T47D (cell line): ENCODE measurements at regions not wholly inside any gene's neighbourhood (a gene's known extent, or its start where the extent isn't known, plus 50 kb on each side); places are given as distances from the start of the nearest gene placed in this dataset.

Experiments
- DNase-seq, 2 experiments: peaks; one replicate each; pipeline versions ENCODE4 v3.0.0 to v3.0.0-alpha.2; 2011 to 2012; ENCODE audit warnings: low read depth in 1 of 2, low spot score in 1 of 2
- JUND ChIP-seq: IDR thresholded peaks from 2 replicates; pipeline ENCODE4 v1.6.1; 2012; ENCODE audit warnings: low read depth
- in situ Hi-C: cut with HindIII; loops from 2 replicates; pipeline ENCODE4 v1.10.0; 2016; ENCODE audit warnings: low sequenced_read_pairs, low pct_unique_long_range_greater_than_20kb

DNA sequence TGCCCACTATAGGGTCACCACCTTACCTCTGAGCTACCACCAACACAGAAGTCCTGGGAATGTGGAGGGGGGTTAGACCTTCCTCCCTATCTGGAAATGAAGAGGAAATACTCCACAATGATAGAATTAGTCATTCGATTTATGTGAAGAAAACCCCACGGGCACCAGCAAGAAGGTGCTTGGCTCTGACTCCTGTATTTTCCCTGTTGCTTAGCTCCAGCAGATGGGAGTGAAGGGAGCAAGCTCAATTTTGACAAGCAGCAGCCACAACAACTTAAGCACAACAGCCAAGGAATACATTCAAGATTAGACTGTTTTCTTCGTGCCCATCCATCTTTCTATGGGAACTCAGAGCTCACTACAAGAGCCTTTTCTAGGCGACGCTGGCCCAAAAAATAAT is 191.7 kb downstream of the SPTSSA start:
- in situ Hi-C loops, result no loop called here

DNA sequence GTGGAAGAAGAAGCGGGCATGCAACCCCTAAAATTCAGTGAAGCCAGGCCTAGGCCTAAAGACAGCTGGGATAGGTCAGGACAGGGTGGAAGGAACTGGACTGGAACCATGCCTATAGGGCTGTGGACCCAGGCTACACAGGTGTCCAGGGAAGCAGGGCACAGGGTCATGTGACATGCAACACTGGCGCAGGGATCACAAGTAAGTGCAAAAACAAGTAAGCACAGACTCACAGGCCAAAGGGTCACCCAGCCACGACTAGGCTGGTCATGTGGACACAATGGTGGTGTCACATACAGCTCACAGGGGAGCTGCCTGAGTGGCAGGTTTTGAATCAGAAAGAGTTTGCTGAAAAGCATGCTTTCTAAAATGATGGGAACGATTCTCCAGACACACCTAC is 195.7 kb downstream of the SPTSSA start:
- in situ Hi-C loops, result no loop called here
- no peak for DNase-seq
- TF ChIP-seq JUND, result no peak

More for the DNA sequence above, 191.7 kb downstream of the SPTSSA start:
- no peak for DNase-seq
- TF ChIP-seq JUND, result no peak

DNA sequence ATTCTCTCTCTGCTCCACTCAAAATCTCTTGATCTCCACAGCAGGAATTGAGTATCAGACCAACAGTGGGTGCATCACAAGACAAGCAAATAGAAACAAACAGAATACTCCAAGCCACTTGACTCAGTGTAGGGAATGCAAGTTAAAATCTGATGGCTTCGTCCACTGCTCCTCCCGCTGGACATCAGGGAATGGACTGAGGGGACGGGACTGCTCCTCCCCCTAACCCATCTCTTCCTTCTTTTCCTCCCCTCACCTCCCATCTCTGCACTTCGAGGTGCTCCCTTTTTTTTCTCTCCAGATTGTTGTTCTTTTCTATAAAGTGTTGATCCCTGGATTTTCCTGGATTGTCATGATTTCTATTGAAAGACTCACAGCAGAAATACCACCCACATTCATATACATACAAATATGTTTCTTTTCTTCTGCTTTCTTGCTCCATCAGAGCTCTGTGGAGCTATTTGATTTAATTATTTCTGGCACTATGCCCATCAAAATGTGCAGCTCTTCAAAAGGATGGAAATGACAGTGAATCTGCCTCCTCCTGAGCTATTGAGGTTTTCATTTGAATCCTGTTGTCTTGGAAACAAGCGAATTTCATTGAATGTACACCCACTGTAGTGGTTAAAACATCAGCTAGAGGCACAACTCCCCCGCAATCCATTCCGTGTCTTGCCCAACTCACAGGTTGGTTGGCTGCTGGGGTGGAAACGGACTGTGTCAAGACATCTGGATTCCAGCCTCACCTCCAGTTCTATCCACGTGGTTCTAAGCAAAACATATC is 199.7 kb downstream of the SPTSSA start:
- TF ChIP-seq JUND, result no peak
- in situ Hi-C loops, result no loop called here
- DNase-seq, result no peak

DNA sequence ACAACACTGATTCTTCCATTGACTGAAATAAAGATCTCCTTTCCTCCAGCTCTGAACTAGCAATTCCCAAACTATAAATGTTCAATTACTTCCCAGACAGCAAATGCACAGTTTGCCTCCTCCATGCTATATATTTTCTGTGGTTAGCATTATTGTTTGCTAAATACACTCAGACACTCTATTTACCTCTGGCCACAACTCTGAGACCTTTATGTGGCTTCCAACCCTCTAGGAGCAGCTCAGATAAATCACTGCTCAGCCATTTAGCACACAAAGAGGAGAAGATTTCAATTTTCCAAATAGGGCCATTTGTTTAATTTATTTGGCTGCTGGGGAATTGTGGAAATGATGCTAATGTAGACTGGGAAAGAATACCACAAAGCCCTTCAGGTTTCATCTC is 202.0 kb downstream of the SPTSSA start:
- in situ Hi-C loops, result no loop called here
- no peak for TF ChIP-seq JUND
- DNase-seq, result peak in 1 of 2 experiments; percentile 32

DNA sequence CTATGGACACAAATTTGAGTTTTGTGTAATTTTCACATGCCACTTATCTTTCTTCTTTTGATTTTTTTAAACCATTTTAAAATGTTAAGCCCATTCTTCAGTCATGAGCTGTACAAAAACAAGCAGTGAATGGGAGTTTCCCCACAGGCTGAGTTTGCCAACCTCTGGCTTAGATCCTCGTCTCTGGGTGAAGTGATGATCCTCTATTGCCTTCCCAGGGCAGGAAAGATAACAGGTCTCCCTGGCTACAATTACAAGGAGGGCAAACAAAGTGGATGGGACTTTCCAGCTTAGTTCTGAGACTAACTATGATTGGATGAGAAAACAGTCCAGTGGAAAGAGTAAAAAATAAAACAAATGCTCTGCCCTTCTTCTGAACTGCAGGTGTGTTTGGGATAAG is 203.7 kb downstream of the SPTSSA start:
- in situ Hi-C loops, result no loop called here
- no peak for DNase-seq
- no peak for TF ChIP-seq JUND

DNA sequence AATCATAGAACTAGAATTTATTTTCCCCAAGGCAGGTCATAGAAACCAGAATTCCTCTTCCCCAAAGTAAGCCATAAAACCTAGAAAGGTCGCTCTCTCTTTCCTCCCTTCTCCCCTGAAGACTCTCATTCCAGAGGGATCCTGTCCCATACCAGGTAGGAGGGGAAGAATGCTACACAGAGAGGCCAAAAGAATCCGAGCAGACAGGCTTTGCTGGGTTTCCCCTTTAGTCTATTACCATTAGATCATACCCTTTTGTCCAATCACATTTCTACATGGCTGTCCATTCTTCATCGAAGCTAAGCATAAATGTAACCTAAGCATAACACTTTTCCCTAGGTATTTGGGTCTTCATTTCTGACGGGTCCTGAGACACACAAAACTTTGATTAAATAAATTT is 204.5 kb downstream of the SPTSSA start:
- in situ Hi-C loops, result no loop called here
- no peak for TF ChIP-seq JUND
- DNase-seq, result peak in 1 of 2 experiments; percentile 71

DNA sequence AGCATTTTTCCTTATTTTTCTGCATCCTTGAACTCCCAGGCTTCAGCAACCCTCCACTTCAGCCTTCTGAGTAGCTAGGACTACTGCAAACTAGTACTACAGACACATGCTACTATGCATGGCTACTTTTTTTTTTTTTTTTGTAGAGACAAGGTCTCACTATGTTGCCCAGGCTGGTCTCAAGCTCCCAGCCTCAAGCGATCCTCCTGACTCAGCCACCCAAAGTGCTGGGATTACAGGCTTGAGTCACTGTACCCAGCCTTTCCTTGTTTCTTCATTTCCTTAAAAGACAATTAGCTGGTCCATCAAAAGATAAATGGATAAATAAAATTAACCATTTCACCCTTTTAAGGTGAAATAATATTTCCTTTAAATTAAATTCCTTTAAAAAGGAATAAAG is 205.8 kb downstream of the SPTSSA start:
- no peak for TF ChIP-seq JUND
- in situ Hi-C loops, result no loop called here
- no peak for DNase-seq

DNA sequence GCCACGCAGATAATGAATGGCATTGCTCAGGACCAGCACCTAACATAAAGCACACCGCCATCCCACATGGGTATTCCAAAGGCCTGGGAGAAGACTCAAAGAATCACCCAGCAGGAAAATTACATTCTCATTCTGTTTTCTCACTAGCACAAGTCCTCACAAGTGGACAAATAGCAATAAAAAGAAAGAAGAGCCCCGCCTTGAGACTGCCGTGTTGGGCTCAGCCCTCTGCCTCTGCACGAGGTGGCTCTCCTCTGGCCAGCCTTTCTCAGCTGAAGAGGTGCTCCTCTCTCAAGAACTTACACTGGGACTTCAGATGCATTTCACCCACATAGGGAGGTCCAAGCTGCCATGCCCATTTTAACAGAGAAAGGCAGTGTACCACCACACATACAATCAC is 207.5 kb downstream of the SPTSSA start:
- TF ChIP-seq JUND, result no peak
- DNase-seq, result no peak
- in situ Hi-C loops, result no loop called here

DNA sequence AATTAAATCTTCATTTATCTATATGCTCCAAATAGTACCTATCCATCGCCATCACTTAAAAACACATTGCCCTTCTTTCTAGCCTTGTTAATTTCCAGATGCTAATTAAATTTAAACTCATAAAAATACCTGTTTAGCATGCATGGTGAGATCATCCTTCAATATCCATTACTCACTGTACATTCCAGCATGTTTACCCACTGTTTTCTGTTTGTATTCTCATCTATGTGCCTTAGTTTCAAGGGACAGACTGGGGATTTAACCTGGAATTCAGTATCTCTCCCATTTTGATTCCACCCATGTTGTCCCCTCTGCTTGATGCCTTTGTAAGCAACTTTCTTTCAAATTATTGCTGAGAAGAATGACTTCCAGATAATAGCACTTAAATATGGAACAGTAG is 208.0 kb downstream of the SPTSSA start:
- DNase-seq, result no peak
- TF ChIP-seq JUND, result no peak
- in situ Hi-C loops, result no loop called here

DNA sequence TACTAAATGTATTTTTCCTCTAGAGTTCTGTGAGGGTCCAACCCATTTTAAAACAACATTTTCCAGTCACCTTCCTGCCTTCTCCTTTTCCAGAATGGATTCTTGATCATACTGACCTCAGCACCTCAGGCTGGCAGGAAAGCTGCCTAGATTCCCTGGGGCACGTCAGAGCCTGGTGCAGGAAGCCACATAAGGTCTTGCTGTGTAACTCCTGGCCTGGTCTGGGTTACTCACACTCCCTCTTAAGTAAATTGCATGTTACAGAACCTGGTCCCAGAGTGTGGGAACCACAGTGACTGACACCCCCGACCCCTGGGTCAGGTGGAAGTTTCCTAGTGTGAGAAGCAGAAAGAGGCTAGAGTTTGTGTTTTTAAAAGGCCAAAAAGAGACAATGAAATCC is 209.8 kb downstream of the SPTSSA start:
- TF ChIP-seq JUND, result no peak
- no peak for DNase-seq
- in situ Hi-C loops, result no loop called here

DNA sequence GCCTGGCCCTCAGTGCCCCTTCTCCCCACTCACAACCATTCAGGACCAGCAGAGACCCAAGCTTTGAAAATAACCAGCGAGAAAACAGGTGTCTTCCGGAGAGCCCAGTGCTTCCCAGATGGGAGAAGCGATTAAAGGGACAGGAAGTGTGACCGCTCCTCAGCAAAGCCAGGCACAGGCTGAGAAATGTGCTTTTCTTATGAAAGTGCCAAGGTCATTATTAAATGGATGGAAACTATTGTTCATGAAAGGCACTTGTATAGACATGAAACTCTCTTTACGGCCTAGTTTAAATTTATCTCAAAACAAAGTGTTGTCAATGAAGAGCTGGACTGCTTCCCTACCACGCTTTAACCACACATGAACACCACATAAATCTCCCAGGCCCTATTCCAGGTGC is 210.4 kb downstream of the SPTSSA start:
- DNase-seq, result no peak
- no peak for TF ChIP-seq JUND
- in situ Hi-C loops, result no loop called here

DNA sequence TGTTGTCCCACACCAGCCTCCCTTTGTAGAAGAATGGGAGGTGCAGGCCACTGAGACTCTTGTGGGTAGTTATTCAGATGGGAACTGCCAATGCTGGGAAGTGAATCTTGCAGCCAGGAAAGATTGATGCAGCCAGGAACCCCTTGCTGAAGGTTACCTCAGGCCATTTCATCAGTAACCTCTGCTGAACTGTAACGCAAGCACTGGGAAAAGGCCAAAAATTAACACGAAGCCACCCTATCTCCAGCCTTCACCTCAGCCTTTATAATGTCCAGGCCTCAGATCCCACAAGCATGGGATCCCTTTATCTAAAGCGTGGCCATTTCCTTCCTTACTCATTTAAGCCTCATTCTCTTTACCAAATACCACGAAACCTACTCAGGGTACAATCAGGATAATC is 211.1 kb downstream of the SPTSSA start:
- no peak for DNase-seq
- TF ChIP-seq JUND, result no peak
- in situ Hi-C loops, result no loop called here

DNA sequence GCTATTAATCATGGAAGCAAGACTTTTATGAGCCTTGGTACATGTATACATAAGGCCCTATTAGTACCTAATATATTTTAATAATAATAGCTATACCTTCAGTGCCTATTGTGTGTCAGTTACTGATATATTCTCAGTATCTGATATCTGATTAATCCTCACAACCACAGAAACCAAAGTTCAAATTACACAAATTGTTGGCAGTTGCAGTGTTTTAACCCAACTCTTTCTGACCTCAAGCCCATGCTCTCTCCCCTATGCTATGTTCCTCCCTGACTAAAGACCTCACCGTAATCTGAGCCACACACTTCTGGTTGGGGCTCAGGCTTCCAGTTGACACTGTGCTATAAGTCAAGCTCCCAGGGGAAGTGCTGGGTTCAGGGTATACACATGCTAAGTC is 214.4 kb downstream of the SPTSSA start:
- no peak for TF ChIP-seq JUND
- DNase-seq, result no peak
- in situ Hi-C loops, result no loop called here

DNA sequence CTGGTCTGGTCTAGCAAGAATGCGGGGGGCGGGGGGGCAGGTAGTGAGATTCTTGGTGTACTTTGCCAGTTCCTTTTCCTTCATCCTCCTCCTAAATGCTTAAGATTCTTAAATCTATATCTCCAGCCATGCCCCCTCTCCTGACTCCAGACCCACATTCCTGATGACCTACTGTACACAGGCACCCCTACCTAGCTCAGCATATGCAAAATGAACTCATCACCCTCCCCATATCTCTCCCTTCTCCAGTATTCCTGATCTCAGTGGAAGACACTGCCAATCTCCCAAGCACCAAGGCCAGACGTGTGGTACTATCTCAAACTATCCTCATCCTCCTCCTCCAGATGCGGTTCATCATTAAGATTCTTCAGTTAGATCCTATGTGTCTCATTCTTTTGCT is 215.8 kb downstream of the SPTSSA start:
- DNase-seq, result no peak
- in situ Hi-C loops, result no loop called here
- no peak for TF ChIP-seq JUND

DNA sequence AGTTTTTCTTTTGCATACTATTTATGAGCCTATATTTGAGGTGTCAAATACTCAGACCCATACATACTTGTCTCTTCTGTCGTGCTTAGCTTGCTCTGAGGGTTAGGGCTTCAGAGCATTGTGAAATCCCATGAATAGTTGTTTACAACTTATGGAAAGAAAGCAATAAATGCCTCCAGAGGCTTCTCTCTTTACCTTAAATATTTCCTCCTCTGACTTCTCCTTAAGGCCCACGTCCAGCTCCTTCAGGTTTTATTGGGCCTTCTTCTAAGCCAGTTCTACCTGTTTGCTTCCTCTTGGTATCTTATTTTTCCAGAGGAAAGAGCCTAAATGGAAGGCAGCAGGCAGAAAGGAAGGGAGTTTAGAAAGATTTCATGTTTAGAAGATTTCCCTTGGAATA is 218.6 kb downstream of the SPTSSA start:
- DNase-seq, result peak in 1 of 2 experiments; percentile 48
- TF ChIP-seq JUND, result no peak
- in situ Hi-C loops, result no loop called here
